ENCODE measurements at regions not wholly inside any gene's neighbourhood (a gene's known extent, or its start where the extent isn't known, plus 50 kb on each side); places are given as distances from the start of the nearest gene placed in this dataset.

DNA sequence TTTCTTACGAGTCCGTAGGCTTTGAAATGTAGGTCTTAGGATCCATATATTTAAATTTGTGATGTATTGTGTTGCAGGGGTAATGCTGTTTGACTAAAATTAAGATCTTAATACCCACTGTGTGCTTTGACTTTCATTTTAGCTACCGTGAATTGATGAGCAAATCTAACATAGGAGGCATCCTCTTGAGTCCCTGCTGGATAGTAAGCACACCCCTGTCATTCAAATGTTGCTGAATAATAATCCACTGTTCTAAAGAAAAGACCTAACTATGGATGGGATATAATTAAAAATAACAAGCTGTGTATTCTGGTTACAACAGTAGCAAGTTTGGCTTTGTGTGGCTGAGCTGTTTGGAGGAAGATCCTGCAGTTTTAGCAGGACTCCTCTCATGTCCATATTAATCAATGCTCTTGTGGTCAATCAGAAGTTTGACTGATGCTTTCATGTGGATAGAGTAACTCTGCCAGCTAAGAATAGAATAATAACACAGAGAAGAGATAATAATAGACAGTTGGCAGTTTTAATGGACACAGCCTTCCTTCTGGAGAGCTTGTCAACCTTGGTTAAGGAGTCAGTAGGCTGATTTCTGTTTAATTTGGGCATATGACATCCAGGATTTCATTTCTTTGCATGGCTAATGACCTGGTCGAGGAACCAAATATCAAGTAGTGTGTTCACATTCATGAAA, 148.1 kb upstream of the MIS18BP1 start:
- TF ChIP-seq, protein P1, sequence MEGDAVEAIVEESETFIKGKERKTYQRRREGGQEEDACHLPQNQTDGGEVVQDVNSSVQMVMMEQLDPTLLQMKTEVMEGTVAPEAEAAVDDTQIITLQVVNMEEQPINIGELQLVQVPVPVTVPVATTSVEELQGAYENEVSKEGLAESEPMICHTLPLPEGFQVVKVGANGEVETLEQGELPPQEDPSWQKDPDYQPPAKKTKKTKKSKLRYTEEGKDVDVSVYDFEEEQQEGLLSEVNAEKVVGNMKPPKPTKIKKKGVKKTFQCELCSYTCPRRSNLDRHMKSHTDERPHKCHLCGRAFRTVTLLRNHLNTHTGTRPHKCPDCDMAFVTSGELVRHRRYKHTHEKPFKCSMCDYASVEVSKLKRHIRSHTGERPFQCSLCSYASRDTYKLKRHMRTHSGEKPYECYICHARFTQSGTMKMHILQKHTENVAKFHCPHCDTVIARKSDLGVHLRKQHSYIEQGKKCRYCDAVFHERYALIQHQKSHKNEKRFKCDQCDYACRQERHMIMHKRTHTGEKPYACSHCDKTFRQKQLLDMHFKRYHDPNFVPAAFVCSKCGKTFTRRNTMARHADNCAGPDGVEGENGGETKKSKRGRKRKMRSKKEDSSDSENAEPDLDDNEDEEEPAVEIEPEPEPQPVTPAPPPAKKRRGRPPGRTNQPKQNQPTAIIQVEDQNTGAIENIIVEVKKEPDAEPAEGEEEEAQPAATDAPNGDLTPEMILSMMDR (conservative IDR thresholded peaks at IDR 0.05; ENCODE audit: low read depth, low read length): no peak
- TF ChIP-seq RAD21 (IDR thresholded peaks at IDR 0.05; ENCODE audit: low read length) (no peak), POLR2A (IDR thresholded peaks at IDR 0.05; ENCODE audit: low read depth, low read length) (no peak), RFX5 (IDR thresholded peaks at IDR 0.05; ENCODE audit: low read depth, low read length) (no peak), MAZ (IDR thresholded peaks at IDR 0.05; ENCODE audit: borderline replicate concordance, low read depth, low read length) (no peak), SMC3 (IDR thresholded peaks at IDR 0.05; ENCODE audit: low read depth, low read length) (no peak), CEBPB (IDR thresholded peaks at IDR 0.05; ENCODE audit: low read depth, low read length) (no peak), BHLHE40 (IDR thresholded peaks at IDR 0.05; ENCODE audit: low read depth, low read length) (no peak), MAFK (IDR thresholded peaks at IDR 0.05; ENCODE audit: low read depth, low read length) (no peak), MXI1 (IDR thresholded peaks at IDR 0.05; ENCODE audit: borderline replicate concordance, low read depth, low read length) (no peak), FOS (IDR thresholded peaks at IDR 0.05; ENCODE audit: low read depth, low read length) (no peak)
- TF ChIP-seq, protein P2, sequence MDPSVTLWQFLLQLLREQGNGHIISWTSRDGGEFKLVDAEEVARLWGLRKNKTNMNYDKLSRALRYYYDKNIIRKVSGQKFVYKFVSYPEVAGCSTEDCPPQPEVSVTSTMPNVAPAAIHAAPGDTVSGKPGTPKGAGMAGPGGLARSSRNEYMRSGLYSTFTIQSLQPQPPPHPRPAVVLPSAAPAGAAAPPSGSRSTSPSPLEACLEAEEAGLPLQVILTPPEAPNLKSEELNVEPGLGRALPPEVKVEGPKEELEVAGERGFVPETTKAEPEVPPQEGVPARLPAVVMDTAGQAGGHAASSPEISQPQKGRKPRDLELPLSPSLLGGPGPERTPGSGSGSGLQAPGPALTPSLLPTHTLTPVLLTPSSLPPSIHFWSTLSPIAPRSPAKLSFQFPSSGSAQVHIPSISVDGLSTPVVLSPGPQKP (IDR thresholded peaks at IDR 0.05; ENCODE audit: borderline replicate concordance, low read depth, low read length): no peak
